ENCODE measurements at regions not wholly inside any gene's neighbourhood (a gene's known extent, or its start where the extent isn't known, plus 50 kb on each side); places are given as distances from the start of the nearest gene placed in this dataset.
A peak's percentile ranks its signal among the peaks of the same experiment; 100 is the strongest.
"Not testable (repeated sequence)": the region's sequence is repeated elsewhere in the genome, so short reads cannot be mapped to it uniquely, and the experiment has no call there.

- peak; percentile 32 for DNase-seq (ENCODE audit: low spot score)
Observed at GRCh38 chr4:54852054-54852453, 194.3 kb downstream of the KIT start.

- DNase-seq (ENCODE audit: low spot score): no peak
Observed at GRCh38 chr4:54844911-54845310, 187.2 kb downstream of the KIT start.

GRCh38 chr4:54843946-54844345, 186.2 kb downstream of the KIT start:
- no peak for DNase-seq (ENCODE audit: low spot score)

GRCh38 chr4:54843106-54843505, 185.3 kb downstream of the KIT start:
- no peak for DNase-seq (ENCODE audit: low spot score)

GRCh38 chr4:54842656-54843055, 184.9 kb downstream of the KIT start:
- no peak for DNase-seq (ENCODE audit: low spot score)

- no peak for DNase-seq (ENCODE audit: low spot score)
Observed at GRCh38 chr4:54842226-54842625, 184.5 kb downstream of the KIT start.

- DNase-seq (ENCODE audit: low spot score): peak; percentile 71
Observed at GRCh38 chr4:54840992-54841768, 183.4 kb downstream of the KIT start.

- DNase-seq (ENCODE audit: low spot score): no peak
Observed at GRCh38 chr4:54840430-54840829, 182.7 kb downstream of the KIT start.

- DNase-seq (ENCODE audit: low spot score): no peak
Observed at GRCh38 chr4:54838301-54838700, 180.5 kb downstream of the KIT start.

GRCh38 chr4:54837576-54838140, 179.9 kb downstream of the KIT start:
- no peak for DNase-seq (ENCODE audit: low spot score)

- not testable (repeated sequence) for DNase-seq (ENCODE audit: low spot score)
Observed at GRCh38 chr4:54828361-54828760, 170.6 kb downstream of the KIT start.

GRCh38 chr4:54823616-54824015, 165.9 kb downstream of the KIT start:
- DNase-seq (ENCODE audit: low spot score): no peak

- no peak for DNase-seq (ENCODE audit: low spot score)
Observed at GRCh38 chr4:54819034-54819433, 161.3 kb downstream of the KIT start.

GRCh38 chr4:54818481-54818880, 160.7 kb downstream of the KIT start:
- DNase-seq (ENCODE audit: low spot score): no peak

GRCh38 chr4:54813674-54814073, 155.9 kb downstream of the KIT start:
- no peak for DNase-seq (ENCODE audit: low spot score)

GRCh38 chr4:54806351-54806750, 148.6 kb downstream of the KIT start:
- DNase-seq (ENCODE audit: low spot score): no peak

- DNase-seq (ENCODE audit: low spot score): peak; percentile 50
Observed at GRCh38 chr4:54802336-54802735, 144.6 kb downstream of the KIT start.

GRCh38 chr4:54800831-54801530, 143.2 kb downstream of the KIT start:
- no peak for DNase-seq (ENCODE audit: low spot score)

GRCh38 chr4:54794579-54794978, 136.8 kb downstream of the KIT start:
- DNase-seq (ENCODE audit: low spot score): no peak

- DNase-seq (ENCODE audit: low spot score): no peak
Observed at GRCh38 chr4:54793856-54794422, 136.2 kb downstream of the KIT start.
